GM18907 (cell line): ENCODE measurements at regions not wholly inside any gene's neighbourhood (a gene's known extent, or its start where the extent isn't known, plus 50 kb on each side); places are given as distances from the start of the nearest gene placed in this dataset.

ENCODE experiments used
- ATAC-seq: cut with Tn5 transposase; IDR thresholded peaks from one replicate; pipeline ENCODE4 v1.9.1; 2021; ENCODE audit warnings: mild to moderate bottlenecking, moderate library complexity; ENCODE audit not compliant: unreplicated experiment

DNA sequence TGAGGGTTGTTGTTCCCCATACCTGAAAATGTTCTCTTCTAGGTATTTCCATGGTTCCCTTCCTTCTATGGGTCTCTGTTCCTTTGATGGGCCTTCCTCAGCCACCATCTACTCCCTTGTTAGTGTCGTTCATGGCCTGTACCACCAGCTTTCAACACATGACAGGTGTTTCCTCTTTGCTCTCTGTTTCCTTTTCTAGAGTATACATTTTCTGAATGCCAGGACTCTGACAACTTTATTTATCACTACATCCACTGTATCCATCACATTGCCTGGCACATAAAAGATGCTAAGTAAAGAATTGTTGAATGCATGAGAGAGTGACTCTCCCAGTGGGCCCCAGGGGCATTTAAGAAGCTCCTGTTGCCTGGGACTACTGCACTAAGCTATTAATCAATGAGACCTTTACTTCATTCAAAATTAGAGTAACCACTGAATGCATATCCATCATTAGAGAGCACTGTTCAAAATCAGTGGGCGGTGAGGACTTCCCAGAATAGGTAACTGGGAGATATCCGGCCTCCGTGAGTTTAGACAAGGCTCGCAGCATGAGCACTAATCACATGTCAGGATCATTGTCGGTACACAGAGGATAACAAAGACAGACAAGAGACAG lies 255.0 kb downstream of the CBLN1 start:
- no peak for ATAC-seq

DNA sequence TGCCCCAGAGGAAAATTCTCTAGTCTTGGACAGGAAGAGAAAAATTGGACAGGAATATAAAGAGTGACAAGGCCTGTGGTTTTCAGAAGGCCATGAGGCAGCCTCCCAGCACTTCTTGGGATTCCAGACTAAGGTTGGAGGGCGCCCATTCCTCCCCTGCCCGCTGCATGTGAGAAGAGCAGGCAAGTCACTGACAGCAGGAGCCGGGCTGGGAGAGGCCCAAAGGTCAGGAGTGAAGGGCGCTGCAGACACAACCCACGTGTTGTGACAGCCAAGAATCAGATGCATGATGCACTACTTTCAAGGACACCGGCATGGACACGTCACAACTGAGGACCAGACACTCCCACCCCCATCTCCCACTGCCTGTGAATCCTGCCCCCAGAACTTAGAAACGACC lies 256.7 kb downstream of the CBLN1 start:
- no peak for ATAC-seq

- ATAC-seq: no peak
Observed at GRCh38 chr16:49024016-49024415, 257.6 kb downstream of the CBLN1 start.

DNA sequence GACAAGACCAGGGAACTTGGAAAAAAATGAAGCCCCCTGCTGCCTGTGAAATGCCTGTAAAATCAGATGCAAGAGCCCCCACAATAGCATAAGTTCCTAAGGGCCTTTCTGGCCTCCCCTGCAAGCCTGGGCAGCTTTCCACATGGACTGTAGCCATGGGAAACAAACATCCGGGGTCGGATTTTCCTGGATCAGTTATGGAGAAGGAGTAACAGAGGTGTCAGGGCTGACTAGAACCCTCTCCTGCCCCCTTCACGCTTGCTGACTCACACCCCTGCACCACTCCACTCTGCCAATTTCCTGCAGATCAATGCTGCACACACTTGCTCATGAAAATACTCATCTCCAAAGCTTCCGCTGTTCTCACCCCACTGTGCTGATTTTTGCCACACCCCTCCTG lies 258.6 kb downstream of the CBLN1 start:
- no peak for ATAC-seq

DNA sequence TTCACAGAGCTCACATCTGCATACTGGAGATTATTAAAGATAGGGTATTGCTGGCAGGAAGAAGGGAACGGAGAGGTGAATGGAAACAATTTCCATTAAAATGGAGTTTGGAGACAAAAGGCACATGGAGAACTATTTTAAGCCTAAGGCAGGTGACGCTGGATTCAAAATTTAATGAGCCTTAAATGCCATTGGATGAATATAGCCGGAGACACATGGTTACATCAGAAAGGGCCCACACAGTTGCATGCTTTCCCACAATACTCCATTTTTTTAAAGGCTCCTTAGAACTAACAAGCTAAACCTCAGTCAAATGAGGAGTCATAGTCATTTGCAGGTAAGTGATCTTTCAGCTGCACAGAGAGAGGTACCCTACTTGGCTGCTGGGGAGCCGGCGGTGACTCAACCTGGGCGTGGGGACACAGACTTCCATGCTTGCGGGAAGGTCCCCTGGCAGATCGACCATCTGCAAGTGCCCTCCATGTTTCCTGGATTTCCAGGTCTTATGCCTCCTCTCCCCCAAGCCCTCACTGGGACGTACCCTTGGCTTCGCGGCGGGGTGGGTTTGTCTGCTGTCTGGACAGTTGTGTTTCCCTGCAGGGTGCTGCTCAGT lies 259.2 kb downstream of the CBLN1 start:
- no peak for ATAC-seq

GRCh38 chr16:49021136-49021535 lies 260.5 kb downstream of the CBLN1 start:
- no peak for ATAC-seq

GRCh38 chr16:49020436-49020835 lies 261.2 kb downstream of the CBLN1 start:
- ATAC-seq: no peak

DNA sequence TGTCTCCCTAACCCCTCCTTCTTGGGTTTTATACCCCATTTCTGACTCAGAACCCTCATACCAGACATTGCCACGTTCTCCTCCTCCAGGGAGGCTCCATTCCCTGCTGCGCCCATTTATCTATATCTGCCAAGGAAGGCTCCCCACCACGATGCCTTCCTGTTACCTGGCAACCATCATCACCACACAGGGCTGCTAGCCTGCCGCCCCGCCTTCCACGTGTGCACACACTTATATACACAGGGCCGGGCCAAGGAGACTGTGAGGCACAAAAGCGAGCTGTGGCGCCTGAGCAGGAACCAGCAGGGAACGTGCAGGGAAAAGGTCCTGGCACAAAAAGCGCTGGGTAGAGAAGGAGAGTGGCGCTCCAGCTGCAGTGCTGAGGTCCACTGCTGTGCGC lies 261.8 kb downstream of the CBLN1 start:
- ATAC-seq: no peak

GRCh38 chr16:49019081-49019633 lies 262.5 kb downstream of the CBLN1 start:
- ATAC-seq: no peak

GRCh38 chr16:49018259-49018931 lies 263.2 kb downstream of the CBLN1 start:
- no peak for ATAC-seq

DNA sequence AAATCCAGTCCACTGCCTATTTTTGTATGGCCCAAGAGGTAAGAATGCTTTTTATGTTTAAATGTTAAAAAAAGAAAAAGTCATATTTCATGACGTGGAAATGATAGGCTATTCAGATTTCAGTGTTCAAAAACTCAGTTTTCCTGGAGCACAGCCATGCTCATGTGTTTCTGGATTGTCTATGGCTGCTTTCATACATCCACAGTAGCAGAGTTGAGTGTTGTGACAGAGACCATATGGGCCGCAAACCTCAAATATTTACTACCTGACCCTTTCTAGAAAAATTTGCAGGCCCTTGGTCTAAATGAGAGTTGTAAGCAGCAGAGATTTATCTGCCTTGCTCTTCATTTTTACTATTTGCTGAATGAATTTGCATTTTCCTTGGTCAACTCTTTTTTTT lies 264.1 kb downstream of the CBLN1 start:
- no peak for ATAC-seq

DNA sequence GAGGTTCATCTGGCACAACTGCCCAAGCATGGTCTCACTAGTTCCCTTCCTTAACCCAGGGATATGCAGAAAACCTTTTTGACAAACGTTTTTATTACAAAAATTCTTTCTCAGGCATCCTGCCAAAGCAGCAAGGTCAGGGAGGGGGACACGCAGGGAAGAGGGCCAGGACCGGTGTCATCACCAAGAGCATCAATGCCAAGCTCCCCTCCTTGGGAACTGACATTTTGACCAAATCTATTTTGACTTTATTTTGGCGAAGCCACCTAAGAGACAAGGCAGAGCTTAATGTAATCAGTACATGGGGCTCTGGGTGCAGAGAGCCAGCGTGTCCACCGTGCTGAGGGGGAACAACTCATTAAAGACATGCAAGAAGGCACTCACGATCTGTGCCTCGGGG lies 265.2 kb downstream of the CBLN1 start:
- no peak for ATAC-seq

DNA sequence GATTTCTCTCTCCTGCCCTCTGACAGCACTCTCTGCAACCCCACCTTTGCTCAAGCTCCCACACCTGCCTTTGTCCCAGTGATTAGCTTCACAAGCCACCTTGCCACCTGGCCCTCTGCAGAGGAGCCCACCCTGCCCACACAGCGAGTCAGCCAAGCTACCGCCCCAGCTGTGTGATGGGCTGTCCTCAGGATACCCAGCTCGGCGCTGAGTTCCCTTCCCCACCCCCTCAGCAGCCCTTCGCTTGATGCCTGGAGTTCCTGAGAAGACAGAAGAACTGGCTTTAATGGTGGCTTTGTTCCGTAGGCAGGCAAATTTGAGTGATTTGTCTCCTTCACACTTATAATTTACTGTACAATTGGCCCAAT lies 266.4 kb downstream of the CBLN1 start:
- ATAC-seq: no peak

DNA sequence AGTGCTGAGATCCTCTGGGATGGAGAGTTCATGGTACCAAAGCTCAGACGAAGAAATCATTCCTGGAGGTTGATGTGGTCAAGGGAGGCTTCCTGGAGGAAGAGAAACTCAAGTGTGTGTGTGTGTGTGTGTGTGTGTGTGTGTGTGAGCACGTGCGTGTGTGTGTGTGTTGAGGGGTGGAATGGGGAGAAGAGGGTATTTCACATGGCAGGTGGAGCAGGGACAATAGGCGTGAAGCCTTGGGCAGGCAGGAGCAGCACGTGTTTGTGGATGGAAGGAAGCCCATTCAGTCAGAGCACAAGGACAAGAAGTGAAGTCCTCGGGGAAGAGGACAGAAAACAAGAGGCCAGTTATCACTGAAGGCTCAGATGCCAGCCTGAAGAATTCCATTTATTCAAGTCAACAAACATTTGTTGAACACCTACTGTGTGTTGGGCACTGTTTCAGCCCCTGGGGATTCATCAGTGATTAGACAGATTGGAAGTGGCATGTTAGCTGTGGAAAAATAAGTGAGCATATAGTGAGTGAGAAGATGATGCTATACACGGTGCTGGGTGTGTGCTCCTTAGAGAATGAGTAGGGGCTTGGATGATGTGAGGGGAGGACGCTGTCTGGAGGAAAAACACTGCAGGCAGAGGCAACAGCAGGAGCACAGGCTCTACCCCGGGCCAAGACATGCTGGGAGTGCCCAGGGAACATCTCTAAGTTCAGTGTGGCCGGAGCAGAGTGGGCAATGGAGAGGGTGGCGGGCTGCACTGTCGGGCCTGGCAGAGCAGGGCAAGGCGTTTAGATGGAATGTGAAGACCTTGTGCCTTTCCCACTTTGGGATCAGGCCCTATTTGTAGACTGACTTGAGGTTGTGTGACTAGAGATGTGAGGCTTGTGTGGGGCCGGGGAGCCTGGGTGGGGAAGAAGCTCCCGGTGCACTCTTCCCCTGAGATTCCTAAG lies 267.1 kb downstream of the CBLN1 start:
- no peak for ATAC-seq

DNA sequence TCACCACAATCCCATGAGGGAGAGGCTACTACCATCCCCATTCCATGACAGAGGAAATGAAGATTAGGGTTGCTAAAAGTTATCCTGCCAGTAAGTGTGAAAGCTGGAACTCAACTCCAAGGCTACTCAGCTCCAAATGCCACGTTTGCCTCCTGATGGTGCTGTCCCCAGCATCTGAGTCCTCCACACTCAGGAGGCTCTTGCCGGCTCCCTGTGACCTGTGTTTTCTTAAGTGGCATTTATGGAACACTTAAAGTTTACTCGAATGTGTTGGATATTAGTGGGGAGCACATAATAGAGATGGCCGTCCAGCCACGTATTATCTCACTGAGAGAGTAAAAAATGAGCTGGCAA lies 267.9 kb downstream of the CBLN1 start:
- no peak for ATAC-seq

- ATAC-seq: no peak
Observed at GRCh38 chr16:49012961-49013726, 268.5 kb downstream of the CBLN1 start.

GRCh38 chr16:49011901-49012300 lies 269.7 kb downstream of the CBLN1 start:
- ATAC-seq: no peak

GRCh38 chr16:49010879-49011278 lies 270.8 kb downstream of the CBLN1 start:
- no peak for ATAC-seq

DNA sequence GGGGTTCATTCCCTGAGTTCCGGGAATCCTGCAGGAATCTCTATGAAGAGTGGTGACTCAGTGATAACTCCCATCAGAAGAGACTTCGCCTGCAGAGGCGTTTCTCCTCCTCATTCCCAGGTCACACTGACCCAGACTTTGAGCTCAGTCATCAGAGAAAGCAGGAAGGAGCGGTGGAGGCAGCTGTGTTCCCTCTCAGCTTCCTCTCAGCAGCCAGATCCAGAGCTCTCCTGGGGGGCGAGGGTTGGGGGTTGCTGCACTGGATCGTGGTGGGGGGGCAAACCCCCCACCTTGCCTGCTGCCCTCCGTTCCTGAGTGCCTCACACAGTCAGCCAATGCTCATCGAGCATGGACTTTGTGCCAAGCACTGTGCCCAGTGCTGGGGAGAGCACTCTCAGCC lies 271.2 kb downstream of the CBLN1 start:
- no peak for ATAC-seq

DNA sequence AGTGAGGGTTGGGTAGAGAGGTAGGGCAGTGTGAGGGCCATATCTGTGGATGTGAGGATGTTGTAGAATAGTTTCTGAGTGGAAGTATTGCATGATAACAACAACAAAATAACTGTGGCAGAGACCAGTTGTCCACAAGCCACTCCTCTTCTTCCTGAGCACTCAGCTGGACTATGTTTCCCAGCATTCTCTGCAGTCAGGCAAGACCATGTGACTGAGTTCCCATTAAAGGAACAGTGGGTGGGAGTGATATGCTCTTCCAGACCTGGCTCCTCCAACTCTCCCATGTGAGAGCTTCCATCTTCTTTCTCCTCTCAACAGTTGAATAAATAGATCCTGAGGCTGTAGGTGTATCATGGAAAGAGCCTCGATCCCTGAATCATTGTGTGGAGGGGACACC lies 272.4 kb downstream of the CBLN1 start:
- no peak for ATAC-seq

DNA sequence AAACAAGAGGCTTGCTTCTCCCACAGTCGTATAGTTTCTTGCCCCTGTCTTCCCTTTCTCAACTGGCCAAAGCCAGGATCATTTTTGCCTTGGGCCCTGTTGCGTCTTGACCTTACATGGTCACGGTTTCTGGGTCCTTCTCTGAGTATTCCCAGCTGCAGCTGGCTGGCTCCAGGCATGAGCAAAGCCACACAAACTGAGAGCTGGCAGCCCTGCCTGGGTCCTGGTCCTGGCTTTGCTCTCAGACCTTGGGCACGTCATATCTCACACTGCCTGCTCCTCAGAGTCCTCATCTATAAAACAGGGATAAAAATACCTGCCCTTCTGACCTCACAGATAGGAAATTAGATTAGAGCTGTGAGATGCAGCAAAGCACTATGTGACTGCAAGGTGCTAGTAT lies 277.6 kb downstream of the CBLN1 start:
- ATAC-seq: no peak
